Stimulated activated CD4-positive, alpha-beta T cell treated with anti-CD3 and anti-CD28 coated beads, Interleukin-12 subunit alpha, Interleukin-12 subunit beta, amount 100 ng/mL, for 48 hours (primary cell): ENCODE measurements at regions not wholly inside any gene's neighbourhood (a gene's known extent, or its start where the extent isn't known, plus 50 kb on each side); places are given as distances from the start of the nearest gene placed in this dataset.

Source experiments
- DNase-seq, 3 donors: peaks; one replicate each; pipeline ENCODE4 v3.0.0-alpha.2; 2020; ENCODE audit warnings: low read depth in 2 of 3, low spot score in 1 of 3

GRCh38 chr2:188042412-188042811 is 249.3 kb upstream of the GULP1 start:
- DNase-seq: no peak

- no peak for DNase-seq
Observed at GRCh38 chr2:188045016-188045415, 246.7 kb upstream of the GULP1 start.

- DNase-seq: no peak
Observed at GRCh38 chr2:188046437-188046836, 245.2 kb upstream of the GULP1 start.

- no peak for DNase-seq
Observed at GRCh38 chr2:188047735-188048134, 243.9 kb upstream of the GULP1 start.

GRCh38 chr2:188050726-188051125 is 240.9 kb upstream of the GULP1 start:
- DNase-seq: no peak

- no peak for DNase-seq
Observed at GRCh38 chr2:188051706-188052105, 240.0 kb upstream of the GULP1 start.

GRCh38 chr2:188065386-188065785 is 226.3 kb upstream of the GULP1 start:
- no peak for DNase-seq

GRCh38 chr2:188068093-188068492 is 223.6 kb upstream of the GULP1 start:
- DNase-seq: no peak

GRCh38 chr2:188076149-188077056 is 215.3 kb upstream of the GULP1 start:
- no peak for DNase-seq

GRCh38 chr2:188077757-188078156 is 213.9 kb upstream of the GULP1 start:
- DNase-seq: no peak

- no peak for DNase-seq
Observed at GRCh38 chr2:188078534-188078933, 213.1 kb upstream of the GULP1 start.

GRCh38 chr2:188079196-188079595 is 212.5 kb upstream of the GULP1 start:
- DNase-seq: no peak

GRCh38 chr2:188085421-188085820 is 206.3 kb upstream of the GULP1 start:
- no peak for DNase-seq

- no peak for DNase-seq
Observed at GRCh38 chr2:188089901-188090300, 201.8 kb upstream of the GULP1 start.

- DNase-seq: no peak
Observed at GRCh38 chr2:188091220-188091619, 200.5 kb upstream of the GULP1 start.

GRCh38 chr2:188092734-188093133 is 198.9 kb upstream of the GULP1 start:
- no peak for DNase-seq

GRCh38 chr2:188096910-188097309 is 194.8 kb upstream of the GULP1 start:
- DNase-seq: no peak

- no peak for DNase-seq
Observed at GRCh38 chr2:188102881-188103280, 188.8 kb upstream of the GULP1 start.

- no peak for DNase-seq
Observed at GRCh38 chr2:188114014-188114413, 177.7 kb upstream of the GULP1 start.

GRCh38 chr2:188117706-188118105 is 174.0 kb upstream of the GULP1 start:
- no peak for DNase-seq

- DNase-seq: no peak
Observed at GRCh38 chr2:188118431-188118830, 173.2 kb upstream of the GULP1 start.

GRCh38 chr2:188119112-188119838 is 172.4 kb upstream of the GULP1 start:
- no peak for DNase-seq
